GM12865 (cell line): ENCODE measurements at regions not wholly inside any gene's neighbourhood (a gene's known extent, or its start where the extent isn't known, plus 50 kb on each side); places are given as distances from the start of the nearest gene placed in this dataset.
"Not testable (repeated sequence)": the region's sequence is repeated elsewhere in the genome, so short reads cannot be mapped to it uniquely, and the experiment has no call there.

Experiments used
- DNase-seq: peaks from one replicate; pipeline ENCODE4 v3.0.0; 2010; ENCODE audit warnings: low read depth
- H3K4me3 ChIP-seq: 2 replicates; pipeline ENCODE4 v1.5.1; 2011; ENCODE audit warnings: mild to moderate bottlenecking, low read depth, low read length, control low read depth
- TF ChIP-seq, protein P1 (sequence below): IDR thresholded peaks from 2 replicates; pipeline ENCODE4 v1.5.1; 2011; ENCODE audit warnings: low read length, control low read depth, low read depth, inconsistent platforms; ENCODE audit not compliant: insufficient read depth; ENCODE audit errors: missing control alignments

DNA sequence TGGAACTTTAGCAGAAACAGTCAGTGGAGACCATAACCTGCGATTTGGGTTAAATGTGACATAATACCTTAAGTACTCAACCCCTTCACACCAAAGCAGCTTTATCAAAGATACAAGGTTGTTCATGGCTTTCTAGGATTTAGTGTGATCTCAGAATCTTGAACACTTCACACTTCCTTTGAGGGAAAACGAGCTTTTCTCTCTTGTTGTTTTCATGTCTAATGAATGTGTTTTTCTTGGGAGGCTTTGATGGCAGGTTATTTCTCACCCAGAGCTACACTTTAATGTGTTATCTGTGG lies 437.0 kb downstream of the TMEM232 start:
- TF ChIP-seq, protein P1, sequence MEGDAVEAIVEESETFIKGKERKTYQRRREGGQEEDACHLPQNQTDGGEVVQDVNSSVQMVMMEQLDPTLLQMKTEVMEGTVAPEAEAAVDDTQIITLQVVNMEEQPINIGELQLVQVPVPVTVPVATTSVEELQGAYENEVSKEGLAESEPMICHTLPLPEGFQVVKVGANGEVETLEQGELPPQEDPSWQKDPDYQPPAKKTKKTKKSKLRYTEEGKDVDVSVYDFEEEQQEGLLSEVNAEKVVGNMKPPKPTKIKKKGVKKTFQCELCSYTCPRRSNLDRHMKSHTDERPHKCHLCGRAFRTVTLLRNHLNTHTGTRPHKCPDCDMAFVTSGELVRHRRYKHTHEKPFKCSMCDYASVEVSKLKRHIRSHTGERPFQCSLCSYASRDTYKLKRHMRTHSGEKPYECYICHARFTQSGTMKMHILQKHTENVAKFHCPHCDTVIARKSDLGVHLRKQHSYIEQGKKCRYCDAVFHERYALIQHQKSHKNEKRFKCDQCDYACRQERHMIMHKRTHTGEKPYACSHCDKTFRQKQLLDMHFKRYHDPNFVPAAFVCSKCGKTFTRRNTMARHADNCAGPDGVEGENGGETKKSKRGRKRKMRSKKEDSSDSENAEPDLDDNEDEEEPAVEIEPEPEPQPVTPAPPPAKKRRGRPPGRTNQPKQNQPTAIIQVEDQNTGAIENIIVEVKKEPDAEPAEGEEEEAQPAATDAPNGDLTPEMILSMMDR: no peak
- no peak overlapping the region for H3K4me3 ChIP-seq
- no peak for DNase-seq

- TF ChIP-seq, protein P1: no peak
- DNase-seq: no peak
- no peak overlapping the region for H3K4me3 ChIP-seq
Measured at GRCh38 chr5:110290542-110290941, 435.9 kb downstream of the TMEM232 start.

DNA sequence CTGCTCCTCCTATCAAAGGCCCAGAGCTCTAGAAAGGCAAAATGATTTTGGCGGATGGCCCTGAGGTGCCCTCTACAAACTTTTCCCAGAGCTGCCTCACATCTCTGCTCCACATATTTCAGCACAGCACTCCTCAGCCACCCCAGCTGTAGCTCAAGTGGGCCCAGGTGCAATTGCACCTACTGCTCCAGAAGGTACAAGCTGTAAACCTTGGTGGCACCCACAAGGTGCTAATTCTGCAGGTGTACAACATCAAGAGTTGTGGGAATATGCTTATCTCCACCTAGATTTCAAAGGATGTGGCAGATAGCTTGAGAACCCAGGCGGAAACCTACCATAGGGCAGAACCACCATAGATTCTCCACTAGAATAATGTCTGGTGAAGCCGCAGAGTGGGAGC lies 432.2 kb downstream of the TMEM232 start:
- TF ChIP-seq, protein P1: no peak
- no peak overlapping the region for H3K4me3 ChIP-seq
- DNase-seq: no peak

DNA sequence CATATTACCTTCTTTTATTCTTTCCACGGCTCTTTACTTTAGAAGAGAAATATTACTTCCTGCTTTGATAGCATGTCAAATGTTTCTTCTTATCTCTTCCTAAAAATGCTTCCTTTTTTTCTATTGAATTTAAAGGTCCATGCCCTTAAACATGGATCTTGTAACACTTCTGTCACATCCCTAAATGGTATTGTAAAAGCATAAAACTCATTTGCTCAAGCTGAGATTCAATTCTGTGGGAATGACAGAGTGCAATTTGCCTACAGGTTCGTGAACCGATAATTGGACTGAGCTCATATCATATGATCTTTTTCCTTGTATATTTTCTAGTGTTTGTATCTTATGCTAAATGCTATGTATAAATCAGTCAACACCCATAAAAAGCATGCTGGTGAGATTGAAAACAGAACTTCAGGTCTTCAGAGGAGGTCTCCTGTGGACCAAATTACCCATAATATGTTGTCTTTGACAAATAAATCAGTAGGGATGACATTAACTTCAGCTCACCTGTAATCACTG lies 429.3 kb downstream of the TMEM232 start:
- no peak for DNase-seq

GRCh38 chr5:110304176-110304575 lies 422.3 kb downstream of the TMEM232 start:
- DNase-seq: no peak
- TF ChIP-seq, protein P1: no peak
- H3K4me3 ChIP-seq: no peak overlapping the region

More for the DNA sequence above, 429.3 kb downstream of the TMEM232 start:
- TF ChIP-seq, protein P1: no peak
- H3K4me3 ChIP-seq: no peak overlapping the region

GRCh38 chr5:110306650-110307049 lies 419.8 kb downstream of the TMEM232 start:
- H3K4me3 ChIP-seq: no peak overlapping the region
- DNase-seq: no peak
- TF ChIP-seq, protein P1: no peak

DNA sequence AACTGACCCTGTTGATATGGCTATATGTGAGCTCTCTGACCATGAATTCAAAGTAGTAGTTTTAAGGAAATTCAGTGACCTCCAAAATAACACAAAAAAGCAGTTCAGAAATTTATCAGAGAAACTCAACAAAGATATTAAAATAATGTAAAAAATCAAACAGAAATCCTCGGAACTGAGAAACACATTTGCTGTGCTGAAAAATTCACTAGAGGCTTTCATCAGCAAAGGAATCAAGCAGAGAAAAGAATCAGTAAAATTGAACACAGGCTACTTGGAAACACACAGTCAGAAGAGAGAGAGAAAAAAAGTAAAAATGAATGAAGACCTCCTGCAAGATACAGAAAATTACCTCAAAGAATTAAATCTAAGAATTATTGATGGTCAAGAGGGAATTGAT lies 417.2 kb downstream of the TMEM232 start:
- no peak overlapping the region for H3K4me3 ChIP-seq
- DNase-seq: no peak
- TF ChIP-seq, protein P1: no peak

DNA sequence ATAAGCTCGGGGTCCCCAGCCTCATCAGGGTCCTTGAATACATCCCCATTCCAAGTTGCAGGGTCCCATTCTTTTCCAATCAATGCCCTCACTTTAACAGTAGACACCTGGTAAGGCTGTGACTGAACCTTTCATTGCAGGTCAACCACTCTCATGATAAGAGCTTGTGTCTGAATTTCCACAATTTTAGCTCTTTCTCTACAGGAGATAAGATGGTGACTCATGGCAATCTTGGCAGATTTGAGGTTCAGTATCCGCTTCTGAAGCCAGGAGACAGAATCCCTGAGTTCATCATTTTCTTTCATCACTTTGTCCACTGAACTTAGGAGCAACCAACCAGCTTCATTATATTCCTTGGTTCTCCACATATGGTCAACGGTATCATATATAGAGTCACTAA lies 409.9 kb downstream of the TMEM232 start:
- not testable (repeated sequence) for DNase-seq, H3K4me3 ChIP-seq
